Activated naive CD4-positive, alpha-beta T cell treated with anti-CD3 and anti-CD28 coated beads, Interleukin-2, amount 50 U/mL, for 72 hours (primary cell): ENCODE measurements at regions not wholly inside any gene's neighbourhood (a gene's known extent, or its start where the extent isn't known, plus 50 kb on each side); places are given as distances from the start of the nearest gene placed in this dataset.
"Not testable (repeated sequence)": the region's sequence is repeated elsewhere in the genome, so short reads cannot be mapped to it uniquely, and the experiment has no call there.

ENCODE experiments used
- ATAC-seq, 2 donors: fragments of 150-1000 bp; cut with Tn5 transposase; 2 replicates each; pipeline ENCODE4 v1.10.0; 2021; ENCODE audit warnings: mild to moderate bottlenecking in 2 of 2, moderate library complexity in 2 of 2
- DNase-seq, 2 donors: peaks; one replicate each; pipeline ENCODE4 v3.0.0; 2021 to 2022; ENCODE audit warnings: low spot score in 2 of 2
- H3K27ac Mint-ChIP-seq, 2 donors: one replicate each; pipeline ENCODE4 v1.8.0; 2022; ENCODE audit warnings: mild to moderate bottlenecking in 2 of 2, mixed read lengths in 2 of 2
- H3K36me3 Mint-ChIP-seq, 2 donors: one replicate each; pipeline ENCODE4 v1.8.0; 2022; ENCODE audit warnings: mixed read lengths in 2 of 2
- H3K9me3 Mint-ChIP-seq, 2 donors: one replicate each; pipeline ENCODE4 v1.8.0; 2022; ENCODE audit warnings: mixed read lengths in 2 of 2

- ATAC-seq (no peak), DNase-seq (no peak)
- Mint-ChIP-seq H3K9me3 (peaks cover 23 to 34% of the 10 kb centered on the region in 2 donors), H3K27ac (no peak overlapping the region), H3K36me3 (no peaks in the 10 kb centered on the region)
Observed at GRCh38 chr5:145429170-145429569, 406.0 kb downstream of the PRELID2 start.

- H3K9me3 Mint-ChIP-seq = peaks cover 39 to 47% of the 10 kb centered on the region in 2 donors
- no peak for ATAC-seq
- H3K27ac Mint-ChIP-seq = no peak overlapping the region
- DNase-seq = no peak
- peaks cover 0 to 15% of the 10 kb centered on the region in 2 donors for H3K36me3 Mint-ChIP-seq
Observed at GRCh38 chr5:145408048-145408341, 427.1 kb downstream of the PRELID2 start.

GRCh38 chr5:145407300-145408047 is 427.7 kb downstream of the PRELID2 start:
- Mint-ChIP-seq H3K9me3 (peaks cover 35 to 46% of the 10 kb centered on the region in 2 donors), H3K36me3 (peaks cover 0 to 11% of the 10 kb centered on the region in 2 donors), H3K27ac (no peak overlapping the region)
- ATAC-seq = no peak
- no peak for DNase-seq

GRCh38 chr5:145403992-145404391 is 431.1 kb downstream of the PRELID2 start:
- ATAC-seq (no peak), DNase-seq (no peak)
- Mint-ChIP-seq H3K9me3 (peaks cover 30 to 42% of the 10 kb centered on the region in 2 donors), H3K36me3 (peaks cover 0 to 6% of the 10 kb centered on the region in 2 donors), H3K27ac (no peak overlapping the region)

- ATAC-seq (no peak), DNase-seq (no peak)
- Mint-ChIP-seq H3K36me3 (no peaks in the 10 kb centered on the region), H3K27ac (no peak overlapping the region), H3K9me3 (peaks cover 21 to 37% of the 10 kb centered on the region in 2 donors)
Observed at GRCh38 chr5:145396888-145397287, 438.3 kb downstream of the PRELID2 start.

- DNase-seq, H3K36me3 Mint-ChIP-seq, ATAC-seq, H3K27ac Mint-ChIP-seq: not testable (repeated sequence)
- peaks cover 23 to 34% of the 10 kb centered on the region in 2 donors for H3K9me3 Mint-ChIP-seq
Observed at GRCh38 chr5:145395151-145395550, 440.0 kb downstream of the PRELID2 start.

- DNase-seq (no peak), ATAC-seq (no peak)
- peaks cover 0 to 5% of the 10 kb centered on the region in 2 donors for H3K36me3 Mint-ChIP-seq
- no peak overlapping the region for H3K27ac Mint-ChIP-seq
- peaks cover 33 to 36% of the 10 kb centered on the region in 2 donors for H3K9me3 Mint-ChIP-seq
Observed at GRCh38 chr5:145393426-145393825, 441.7 kb downstream of the PRELID2 start.

GRCh38 chr5:145389047-145389446 is 446.1 kb downstream of the PRELID2 start:
- ATAC-seq (no peak), DNase-seq (no peak)
- H3K27ac Mint-ChIP-seq = no peak overlapping the region

GRCh38 chr5:145385276-145385675 is 449.9 kb downstream of the PRELID2 start:
- no peak for DNase-seq
- ATAC-seq = no peak
- Mint-ChIP-seq H3K36me3 (peaks cover 0 to 5% of the 10 kb centered on the region in 2 donors), H3K27ac (no peak overlapping the region), H3K9me3 (peaks cover 15% of the 10 kb centered on the region in 2 donors)

More at GRCh38 chr5:145389047-145389446, 446.1 kb downstream of the PRELID2 start:
- Mint-ChIP-seq H3K36me3 (peaks cover 0 to 5% of the 10 kb centered on the region in 2 donors), H3K9me3 (peaks cover 29 to 30% of the 10 kb centered on the region in 2 donors)

- DNase-seq (no peak), ATAC-seq (no peak)
- Mint-ChIP-seq H3K27ac (no peak overlapping the region), H3K36me3 (peaks cover 0 to 22% of the 10 kb centered on the region in 2 donors), H3K9me3 (peaks cover 41 to 51% of the 10 kb centered on the region in 2 donors)
Observed at GRCh38 chr5:145378226-145378625, 456.9 kb downstream of the PRELID2 start.

- no peak for DNase-seq
- ATAC-seq = no peak
- H3K36me3 Mint-ChIP-seq = peaks cover 0 to 22% of the 10 kb centered on the region in 2 donors
- H3K27ac Mint-ChIP-seq = no peak overlapping the region
- H3K9me3 Mint-ChIP-seq = peaks cover 54 to 61% of the 10 kb centered on the region in 2 donors
Observed at GRCh38 chr5:145375521-145375920, 459.6 kb downstream of the PRELID2 start.

- no peaks in the 10 kb centered on the region for H3K36me3 Mint-ChIP-seq
- DNase-seq (no peak), ATAC-seq (no peak)
- H3K27ac Mint-ChIP-seq = no peak overlapping the region
- H3K9me3 Mint-ChIP-seq = peaks cover 20 to 24% of the 10 kb centered on the region in 2 donors
Observed at GRCh38 chr5:145365464-145365863, 469.7 kb downstream of the PRELID2 start.

- peaks cover 0 to 5% of the 10 kb centered on the region in 2 donors for H3K36me3 Mint-ChIP-seq
- ATAC-seq = no peak
- peaks cover 23 to 30% of the 10 kb centered on the region in 2 donors for H3K9me3 Mint-ChIP-seq
- H3K27ac Mint-ChIP-seq = no peak overlapping the region
- DNase-seq = no peak
Observed at GRCh38 chr5:145362266-145362665, 472.9 kb downstream of the PRELID2 start.

GRCh38 chr5:145360936-145361335 is 474.2 kb downstream of the PRELID2 start:
- ATAC-seq (no peak), DNase-seq (no peak)
- Mint-ChIP-seq H3K36me3 (peaks cover 0 to 5% of the 10 kb centered on the region in 2 donors), H3K9me3 (peaks cover 22 to 30% of the 10 kb centered on the region in 2 donors), H3K27ac (no peak overlapping the region)

- H3K36me3 Mint-ChIP-seq = no peaks in the 10 kb centered on the region
- no peak for DNase-seq
- no peak overlapping the region for H3K27ac Mint-ChIP-seq
- H3K9me3 Mint-ChIP-seq = peaks cover 4 to 9% of the 10 kb centered on the region in 2 donors
- ATAC-seq = no peak
Observed at GRCh38 chr5:145350513-145350912, 484.6 kb downstream of the PRELID2 start.

GRCh38 chr5:145347026-145347616 is 488.0 kb downstream of the PRELID2 start:
- no peak for DNase-seq
- Mint-ChIP-seq H3K27ac (no peak overlapping the region), H3K36me3 (no peaks in the 10 kb centered on the region), H3K9me3 (peaks cover 4 to 5% of the 10 kb centered on the region in 2 donors)
- no peak for ATAC-seq

- no peak overlapping the region for H3K27ac Mint-ChIP-seq
- ATAC-seq (no peak), DNase-seq (no peak)
- peaks cover 4 to 7% of the 10 kb centered on the region in 2 donors for H3K9me3 Mint-ChIP-seq
- H3K36me3 Mint-ChIP-seq = no peaks in the 10 kb centered on the region
Observed at GRCh38 chr5:145345511-145346287, 489.4 kb downstream of the PRELID2 start.
